GM21423 (cell line): ENCODE measurements at regions not wholly inside any gene's neighbourhood (a gene's known extent, or its start where the extent isn't known, plus 50 kb on each side); places are given as distances from the start of the nearest gene placed in this dataset.
"Not testable (repeated sequence)": the region's sequence is repeated elsewhere in the genome, so short reads cannot be mapped to it uniquely, and the experiment has no call there.

Source experiments
- ATAC-seq: cut with Tn5 transposase; IDR thresholded peaks from one replicate; pipeline ENCODE4 v1.9.1; 2021; ENCODE audit warnings: mild to moderate bottlenecking, moderate library complexity; ENCODE audit not compliant: unreplicated experiment

- not testable (repeated sequence) for ATAC-seq
These were observed 193.9 kb downstream of the KLRB1 start for GRCh38 chr12:9413862-9414261.

GRCh38 chr12:9412459-9412858 is 195.3 kb downstream of the KLRB1 start:
- not testable (repeated sequence) for ATAC-seq

GRCh38 chr12:9411616-9412268 is 196.0 kb downstream of the KLRB1 start:
- not testable (repeated sequence) for ATAC-seq

DNA sequence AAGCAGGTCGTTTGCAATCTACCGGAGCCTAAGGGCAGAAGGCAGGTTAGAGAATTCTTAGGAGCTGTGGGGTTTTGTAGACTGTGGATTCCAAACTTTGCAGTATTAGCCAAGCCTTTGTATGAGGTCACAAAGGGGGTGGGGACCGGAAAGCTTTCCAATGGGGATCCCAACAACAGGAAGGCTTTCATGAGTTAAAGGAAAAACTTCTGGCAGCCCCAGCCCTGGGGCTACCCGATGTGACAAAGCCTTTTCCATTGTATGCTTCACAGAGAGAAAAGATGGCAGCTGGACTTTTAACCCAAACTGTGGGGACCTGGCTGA is 199.2 kb upstream of the PZP start:
- ATAC-seq, result not testable (repeated sequence)

GRCh38 chr12:9406564-9407424 is 198.6 kb upstream of the PZP start:
- no peak for ATAC-seq

DNA sequence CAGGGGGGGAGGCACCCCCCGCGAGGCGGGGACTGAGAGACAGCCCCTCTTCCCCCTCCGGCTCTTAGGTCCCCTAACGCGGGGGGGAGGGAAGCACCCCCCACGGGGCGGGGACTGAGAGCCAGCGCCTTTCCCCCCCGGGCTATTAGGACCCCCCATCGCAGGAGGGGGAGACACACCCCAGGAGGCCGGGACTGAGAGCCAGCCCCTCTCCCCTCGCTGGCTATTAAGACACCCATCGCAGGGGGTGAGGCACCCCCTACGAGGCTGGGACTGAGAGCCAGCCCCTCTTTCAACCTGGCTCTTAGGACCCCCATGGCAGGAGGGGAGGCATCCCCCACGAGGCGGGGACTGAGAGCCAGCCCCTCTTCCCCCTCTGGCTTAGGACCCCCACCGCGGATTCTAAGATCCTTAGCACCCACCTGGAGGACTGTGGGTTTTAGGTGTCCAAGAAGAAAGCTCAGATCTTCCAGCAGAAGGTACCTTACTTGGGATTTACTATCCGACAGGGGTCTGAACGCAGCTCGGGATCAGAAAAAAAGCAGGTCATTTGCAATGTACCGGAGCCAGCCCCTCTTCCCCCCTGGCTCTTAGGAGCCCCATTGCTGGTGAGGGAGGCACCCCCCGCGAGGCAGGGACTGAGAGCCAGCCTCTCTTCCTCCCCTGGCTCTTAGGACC is 197.8 kb upstream of the PZP start:
- no peak for ATAC-seq

GRCh38 chr12:9404469-9405260 is 196.5 kb upstream of the PZP start:
- ATAC-seq, result no peak

DNA sequence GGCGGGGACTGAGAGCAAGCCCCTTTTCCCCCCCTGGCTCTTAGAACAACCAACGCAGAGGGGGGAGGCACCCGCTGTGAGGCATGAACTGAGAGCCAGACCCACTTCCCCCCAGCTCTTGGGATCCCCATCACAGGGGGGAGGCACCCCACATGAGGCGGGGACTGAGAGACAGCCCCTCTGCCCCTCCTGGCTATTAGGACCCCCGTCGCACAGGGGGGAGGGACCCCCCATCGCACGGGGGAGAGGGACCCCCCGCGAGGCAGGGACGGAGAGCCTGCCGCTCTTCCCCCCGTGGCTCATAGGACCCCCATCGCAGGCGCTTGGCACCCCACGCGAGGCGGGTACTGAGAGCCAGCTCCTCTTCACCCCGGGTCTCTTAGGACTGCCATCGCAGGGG is 195.8 kb upstream of the PZP start:
- ATAC-seq, result no peak

- ATAC-seq, result not testable (repeated sequence)
These were observed 194.3 kb upstream of the PZP start for GRCh38 chr12:9402432-9403040.

DNA sequence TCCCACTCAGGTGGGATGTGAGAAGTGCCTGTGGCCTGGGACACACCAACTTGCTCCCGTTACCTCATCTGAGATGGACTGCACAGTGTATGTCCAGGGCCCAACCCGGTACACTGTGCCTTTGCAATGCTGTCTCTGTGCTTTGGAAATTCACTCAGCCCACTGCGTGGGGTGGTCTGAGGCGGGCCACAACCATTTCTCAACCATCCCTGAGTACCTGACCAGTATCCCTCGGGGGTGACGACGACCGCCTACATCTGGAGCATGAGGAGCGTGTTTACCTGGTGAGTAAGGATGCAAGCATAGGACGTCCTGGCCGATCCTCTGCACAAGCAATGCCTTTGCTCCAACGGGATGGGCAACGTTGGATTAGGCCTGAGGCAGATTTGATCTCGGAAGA is 188.2 kb upstream of the PZP start:
- ATAC-seq, result not testable (repeated sequence)

GRCh38 chr12:9395220-9395619 is 187.0 kb upstream of the PZP start:
- ATAC-seq, result not testable (repeated sequence)

GRCh38 chr12:9392842-9393241 is 184.6 kb upstream of the PZP start:
- ATAC-seq, result no peak

- no peak for ATAC-seq
These were observed 183.6 kb upstream of the PZP start for GRCh38 chr12:9391815-9392214.

GRCh38 chr12:9390761-9391160 is 182.6 kb upstream of the PZP start:
- ATAC-seq, result no peak

GRCh38 chr12:9389796-9390195 is 181.6 kb upstream of the PZP start:
- ATAC-seq, result no peak

DNA sequence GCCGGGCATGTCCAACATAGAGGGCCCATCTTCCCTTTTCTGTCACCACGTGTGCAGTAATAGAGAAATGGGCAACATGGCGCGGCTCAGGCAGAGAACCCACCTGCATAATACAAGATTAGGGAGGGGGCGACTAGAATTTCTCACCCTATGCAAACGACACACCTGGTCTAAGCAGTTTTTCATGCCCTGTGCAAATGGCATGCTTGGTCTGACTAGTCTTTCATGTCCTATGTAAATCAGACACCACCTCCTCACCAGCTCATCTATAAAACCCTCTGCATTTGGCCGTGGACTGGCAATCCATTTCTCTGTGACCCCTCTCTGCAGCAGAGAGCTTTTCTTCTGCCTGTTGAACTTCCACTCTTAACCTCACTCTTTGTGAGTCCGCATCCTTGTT is 180.2 kb upstream of the PZP start:
- no peak for ATAC-seq

GRCh38 chr12:9387450-9387849 is 179.3 kb upstream of the PZP start:
- no peak for ATAC-seq

- no peak for ATAC-seq
These were observed 175.4 kb upstream of the PZP start for GRCh38 chr12:9383585-9383984.

GRCh38 chr12:9381619-9382018 is 173.4 kb upstream of the PZP start:
- ATAC-seq, result no peak

- ATAC-seq, result no peak
These were observed 172.5 kb upstream of the PZP start for GRCh38 chr12:9380650-9381049.
